CD14-positive monocyte (primary cell): ENCODE measurements at regions not wholly inside any gene's neighbourhood (a gene's known extent, or its start where the extent isn't known, plus 50 kb on each side); places are given as distances from the start of the nearest gene placed in this dataset.
A peak's percentile ranks its signal among the peaks of the same experiment; 100 is the strongest.

Experiments
- DNase-seq, 3 donors: peaks; one replicate each; pipeline ENCODE4 v3.0.0-alpha.2; 2011 to 2022
- H2AFZ ChIP-seq: 2 replicates; pipeline ENCODE4 v1.6.0; 2012; ENCODE audit warnings: mild to moderate bottlenecking, low read depth, low read length, inconsistent platforms; ENCODE audit not compliant: insufficient read depth, poor library complexity, severe bottlenecking
- H3K27ac ChIP-seq, 2 donors: 1 replicate in 1 of 2; 2 replicates in 1 of 2; pipeline ENCODE4 v1.5.1; 2012 to 2013; ENCODE audit warnings: low read length in 2 of 2, control low read depth in 1 of 2, inconsistent platforms in 1 of 2, low read depth in 1 of 2, mild to moderate bottlenecking in 1 of 2
- H3K27me3 ChIP-seq, 2 donors: one replicate each; pipeline versions ENCODE4 v1.6.0 to v1.6.1; 2011 to 2013; ENCODE audit warnings: low read length in 2 of 2; ENCODE audit not compliant: control insufficient read depth in 2 of 2, insufficient read depth in 2 of 2
- H3K36me3 ChIP-seq, 2 donors: replicated peaks in 1 of 2; 1 replicate in 1 of 2; 2 replicates in 1 of 2; pipeline versions ENCODE4 v1.5.1 to v1.6.1; 2012 to 2013; ENCODE audit warnings: low read length in 2 of 2, control low read depth in 1 of 2, inconsistent platforms in 1 of 2, mild to moderate bottlenecking in 1 of 2; ENCODE audit not compliant: insufficient read depth in 2 of 2, control insufficient read depth in 1 of 2
- H3K4me1 ChIP-seq, 2 donors: 1 replicate in 1 of 2; 2 replicates in 1 of 2; pipeline versions ENCODE4 v1.5.1 to v1.6.1; 2012 to 2013; ENCODE audit warnings: low read length in 2 of 2, control low read depth in 1 of 2, inconsistent platforms in 1 of 2, mild to moderate bottlenecking in 1 of 2, moderate library complexity in 1 of 2; ENCODE audit not compliant: insufficient read depth in 2 of 2, control insufficient read depth in 1 of 2
- H3K4me2 ChIP-seq: replicated peaks from 2 replicates; pipeline ENCODE3; 2012; ENCODE audit warnings: low read length, moderate library complexity, mild to moderate bottlenecking; ENCODE audit not compliant: poor library complexity, severe bottlenecking; ENCODE audit errors: extremely low read depth
- H3K4me3 ChIP-seq, 3 experiments: fragments of 200-600 bp in 1 of 3; sonication (generic) in 1 of 3; replicated peaks in 1 of 3; 1 replicate in 2 of 3; 2 replicates in 1 of 3; pipeline ENCODE4 v1.5.1; 2011 to 2013; ENCODE audit warnings: low read length in 3 of 3, mild to moderate bottlenecking in 3 of 3, control low read depth in 2 of 3, low read depth in 2 of 3, inconsistent platforms in 1 of 3, moderate library complexity in 1 of 3
- H3K79me2 ChIP-seq: 2 replicates; pipeline ENCODE4 v1.6.0; 2012; ENCODE audit warnings: mild to moderate bottlenecking, control low read depth, inconsistent platforms, low read length, moderate library complexity; ENCODE audit not compliant: insufficient read depth
- H3K9ac ChIP-seq: 2 replicates; pipeline ENCODE4 v1.6.0; 2017; ENCODE audit warnings: low read length, mild to moderate bottlenecking; ENCODE audit not compliant: insufficient read depth, poor library complexity, severe bottlenecking
- H3K9me3 ChIP-seq, 2 donors: replicated peaks in 1 of 2; 1 replicate in 1 of 2; 2 replicates in 1 of 2; pipeline versions ENCODE4 v1.5.1 to v1.6.1; 2012 to 2013; ENCODE audit warnings: low read length in 2 of 2, control low read depth in 1 of 2; ENCODE audit not compliant: control insufficient read depth in 1 of 2, insufficient read depth in 1 of 2
- H4K20me1 ChIP-seq: 2 replicates; pipeline ENCODE4 v1.6.0; 2012; ENCODE audit warnings: mild to moderate bottlenecking, low read length, control low read depth, moderate library complexity; ENCODE audit not compliant: insufficient read depth
- H3K27ac Mint-ChIP-seq, 7 donors: one replicate each; pipeline ENCODE4 v1.8.0; 2020; ENCODE audit warnings: mild to moderate bottlenecking in 7 of 7, mixed read lengths in 7 of 7, moderate library complexity in 6 of 7, inconsistent platforms in 2 of 7
- H3K27me3 Mint-ChIP-seq, 3 donors: one replicate each; pipeline ENCODE4 v1.8.0; 2021 to 2022; ENCODE audit warnings: low read depth in 3 of 3, mild to moderate bottlenecking in 3 of 3, mixed read lengths in 3 of 3, moderate library complexity in 3 of 3, inconsistent platforms in 1 of 3
- H3K36me3 Mint-ChIP-seq, 2 donors: one replicate each; pipeline ENCODE4 v1.8.0; 2020; ENCODE audit warnings: mixed read lengths in 2 of 2, inconsistent platforms in 1 of 2, mild to moderate bottlenecking in 1 of 2
- H3K4me1 Mint-ChIP-seq: one replicate; pipeline ENCODE4 v1.8.0; 2020; ENCODE audit warnings: mild to moderate bottlenecking, mixed read lengths
- H3K4me3 Mint-ChIP-seq, 2 donors: one replicate each; pipeline ENCODE4 v1.8.0; 2020; ENCODE audit warnings: mild to moderate bottlenecking in 2 of 2, mixed read lengths in 2 of 2, moderate library complexity in 1 of 2
- H3K9me3 Mint-ChIP-seq, 7 donors: one replicate each; pipeline ENCODE4 v1.8.0; 2020 to 2022; ENCODE audit warnings: mixed read lengths in 7 of 7, mild to moderate bottlenecking in 6 of 7, moderate library complexity in 6 of 7, inconsistent platforms in 2 of 7
- WGBS: methylation state at CpG from one replicate; pipeline ENCODE4 v1.1.5; 2013; ENCODE audit warnings: missing lambda C conversion rate; ENCODE audit not compliant: insufficient coverage; 5-methylcytosine and 5-hydroxymethylcytosine counted together
- intact Hi-C, 2 donors: fragments of 100-400 bp; cut with micrococcal nuclease; formaldehyde crosslinking; loops; one replicate each; pipeline versions ENCODE4 v1.15.0 to v1.15.1; 2023
- TF ChIP-seq, protein P1 (sequence below): fragments of 200-600 bp; IDR thresholded peaks from one replicate; pipeline ENCODE4 v1.8.0; 2022; ENCODE audit warnings: antibody characterized with exemption, mild to moderate bottlenecking

DNA sequence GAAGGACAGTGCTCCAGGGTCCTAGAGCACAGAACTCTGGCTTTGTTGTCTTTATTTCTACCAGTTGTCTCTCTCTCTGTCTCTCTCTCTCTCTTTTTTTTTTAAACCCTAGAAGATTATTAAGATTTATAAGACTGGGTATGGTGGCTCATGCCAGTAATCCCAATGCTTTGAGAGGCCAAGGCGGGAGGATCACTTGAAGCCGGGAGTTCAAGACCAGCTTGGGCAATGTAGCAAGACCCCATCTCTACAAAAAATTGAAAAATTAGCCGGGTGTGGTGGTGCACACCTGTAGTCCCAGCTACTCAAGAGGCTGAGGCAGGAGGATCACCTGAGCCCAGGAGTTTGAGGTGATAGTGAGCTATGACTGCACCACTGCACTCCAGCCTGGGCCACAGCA, 65.0 kb upstream of the ABL1 start:
- Histone ChIP-seq H3K4me1 (peaks cover 37 to 38% of the 10 kb centered on the region in 2 donors), H4K20me1 (peaks cover 62% of the 10 kb centered on the region)
- peak overlapping the region in 1 of 7 donors; percentile 18 for H3K27ac Mint-ChIP-seq

DNA sequence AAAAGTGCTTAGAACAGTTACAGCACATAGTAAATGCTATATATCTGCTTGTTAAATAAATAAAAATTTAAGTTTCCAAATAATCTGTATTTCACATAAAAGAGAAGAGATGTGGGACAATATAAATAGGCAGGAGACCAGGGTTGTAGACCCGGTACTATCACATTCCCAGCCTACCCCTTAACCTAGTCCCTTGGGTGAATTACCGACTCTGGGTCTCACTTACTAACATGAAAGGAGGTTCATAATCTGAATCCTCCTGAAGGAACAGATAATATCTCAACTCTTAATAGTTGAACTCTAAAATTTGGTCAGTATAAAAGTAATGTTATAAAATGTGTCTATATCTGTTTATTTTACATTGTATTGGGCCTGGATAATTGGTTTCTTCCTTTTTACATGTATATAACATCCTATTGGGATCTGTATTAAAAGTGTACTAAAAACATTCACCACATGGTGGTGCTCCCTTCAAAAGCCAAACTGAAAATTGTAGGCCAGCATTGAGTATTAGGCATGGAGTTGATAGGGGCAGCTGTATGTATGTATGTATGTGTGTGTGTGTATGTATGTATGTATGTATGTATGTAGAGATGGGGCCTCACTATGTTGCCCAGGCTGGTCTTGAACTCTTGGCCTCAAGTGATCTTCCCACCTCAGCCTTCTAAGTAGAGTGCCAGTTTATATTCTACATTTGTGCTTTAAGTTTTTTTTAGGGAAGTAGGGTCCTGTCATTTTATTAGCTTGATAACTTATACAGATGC, 64.2 kb upstream of the ABL1 start:
- Mint-ChIP-seq H3K4me3 (no peak overlapping the region), H3K36me3 (no peaks in the 10 kb centered on the region), H3K27ac (no peak overlapping the region), H3K4me1 (peaks cover 38% of the 10 kb centered on the region), H3K9me3 (peaks cover 2 to 10% (median 5%) of the 10 kb centered on the region in 7 donors), H3K27me3 (no peaks in the 10 kb centered on the region)
- Histone ChIP-seq H3K4me1 (peaks cover 29 to 30% of the 10 kb centered on the region in 2 donors), H3K4me2 (no peak overlapping the region), H3K36me3 (no peaks in the 10 kb centered on the region), H3K79me2 (peaks cover 22% of the 10 kb centered on the region), H3K9me3 (no peaks in the 10 kb centered on the region), H3K27ac (no peak overlapping the region), H3K27me3 (no peaks in the 10 kb centered on the region), H4K20me1 (peaks cover 57% of the 10 kb centered on the region), H2AFZ (no peak overlapping the region), H3K4me3 (no peak overlapping the region), H3K9ac (no peak overlapping the region)
- no CpG with 5 or more reads among the region's 2 CpGs for WGBS
- peak in 2 of 3 donors; percentile 5 to 6 for DNase-seq
- intact Hi-C loops: loop anchor here in 1 of 2 donors (5.0 kb wide), 1 partner anchor 91 kb away; no protein-coding TSS in a partner anchor
- TF ChIP-seq, protein P1, sequence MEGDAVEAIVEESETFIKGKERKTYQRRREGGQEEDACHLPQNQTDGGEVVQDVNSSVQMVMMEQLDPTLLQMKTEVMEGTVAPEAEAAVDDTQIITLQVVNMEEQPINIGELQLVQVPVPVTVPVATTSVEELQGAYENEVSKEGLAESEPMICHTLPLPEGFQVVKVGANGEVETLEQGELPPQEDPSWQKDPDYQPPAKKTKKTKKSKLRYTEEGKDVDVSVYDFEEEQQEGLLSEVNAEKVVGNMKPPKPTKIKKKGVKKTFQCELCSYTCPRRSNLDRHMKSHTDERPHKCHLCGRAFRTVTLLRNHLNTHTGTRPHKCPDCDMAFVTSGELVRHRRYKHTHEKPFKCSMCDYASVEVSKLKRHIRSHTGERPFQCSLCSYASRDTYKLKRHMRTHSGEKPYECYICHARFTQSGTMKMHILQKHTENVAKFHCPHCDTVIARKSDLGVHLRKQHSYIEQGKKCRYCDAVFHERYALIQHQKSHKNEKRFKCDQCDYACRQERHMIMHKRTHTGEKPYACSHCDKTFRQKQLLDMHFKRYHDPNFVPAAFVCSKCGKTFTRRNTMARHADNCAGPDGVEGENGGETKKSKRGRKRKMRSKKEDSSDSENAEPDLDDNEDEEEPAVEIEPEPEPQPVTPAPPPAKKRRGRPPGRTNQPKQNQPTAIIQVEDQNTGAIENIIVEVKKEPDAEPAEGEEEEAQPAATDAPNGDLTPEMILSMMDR: peak; percentile 67

More for the DNA sequence above, 65.0 kb upstream of the ABL1 start:
- no peak overlapping the region for H3K27ac ChIP-seq
- no peaks in the 10 kb centered on the region for H3K36me3 ChIP-seq
- peaks cover 22% of the 10 kb centered on the region for H3K79me2 ChIP-seq
- H3K27me3 Mint-ChIP-seq: no peaks in the 10 kb centered on the region
- intact Hi-C loops: loop anchor here in 1 of 2 donors (5.0 kb wide), 1 partner anchor 92 kb away; no protein-coding TSS in a partner anchor
- WGBS: no CpG with 5 or more reads among the region's 3 CpGs
- TF ChIP-seq, protein P1: no peak
- H3K9ac ChIP-seq: no peak overlapping the region
- peaks cover 0 to 3% (median 0%) of the 10 kb centered on the region in 7 donors for H3K9me3 Mint-ChIP-seq
- H3K36me3 Mint-ChIP-seq: no peaks in the 10 kb centered on the region
- H3K4me3 Mint-ChIP-seq: no peak overlapping the region
- H3K9me3 ChIP-seq: no peaks in the 10 kb centered on the region
- peaks cover 46% of the 10 kb centered on the region for H3K4me1 Mint-ChIP-seq
- no peak overlapping the region for H3K4me2 ChIP-seq
- no peak overlapping the region for H2AFZ ChIP-seq
- DNase-seq: no peak
- no peaks in the 10 kb centered on the region for H3K27me3 ChIP-seq
- H3K4me3 ChIP-seq: no peak overlapping the region
